ENCODE measurements at regions not wholly inside any gene's neighbourhood (a gene's known extent, or its start where the extent isn't known, plus 50 kb on each side); places are given as distances from the start of the nearest gene placed in this dataset.

DNA sequence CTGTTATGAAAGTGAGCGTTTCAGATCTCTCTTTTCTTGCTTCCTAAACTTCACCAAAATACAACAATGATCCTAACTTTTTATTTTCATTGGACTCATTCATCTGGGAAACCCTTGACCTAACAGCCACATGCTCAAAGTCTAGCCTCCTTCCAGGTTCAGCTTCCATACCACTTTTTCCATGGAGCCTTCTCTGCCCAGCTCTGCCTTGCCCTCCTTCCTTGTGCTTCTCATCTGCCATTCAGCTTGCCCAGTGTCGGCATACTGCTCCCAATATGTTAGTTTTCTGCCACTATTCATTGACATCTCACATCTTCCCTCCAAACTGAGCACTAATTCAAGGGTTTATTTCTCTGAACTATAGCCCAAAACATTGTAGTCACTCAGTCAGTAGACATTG lies 214.7 kb downstream of the RAD51AP2 start:
- peak; percentile 9 for DNase-seq (ENCODE audit: low spot score)

DNA sequence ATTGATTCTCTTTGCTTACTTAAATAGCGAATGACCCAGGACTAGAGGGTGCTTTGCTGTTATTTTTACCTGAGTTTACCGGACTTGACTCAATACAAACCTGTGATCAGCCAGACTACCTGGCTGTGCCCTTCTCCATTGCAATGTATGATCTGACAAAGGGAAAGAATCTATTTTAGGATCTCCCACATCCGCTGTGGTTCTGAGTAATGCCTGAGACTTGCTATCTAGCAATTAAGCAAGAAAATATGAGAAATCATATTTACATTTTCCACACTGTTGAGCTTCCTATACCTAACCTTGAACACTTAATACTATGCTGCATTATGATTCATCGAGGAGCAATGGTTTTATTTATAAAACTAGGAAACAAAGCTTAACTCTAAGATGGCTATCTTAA lies 215.2 kb downstream of the RAD51AP2 start:
- no peak for DNase-seq (ENCODE audit: low spot score)

- DNase-seq (ENCODE audit: low spot score): no peak
These were observed 216.0 kb downstream of the RAD51AP2 start for GRCh38 chr2:17302281-17302680.

DNA sequence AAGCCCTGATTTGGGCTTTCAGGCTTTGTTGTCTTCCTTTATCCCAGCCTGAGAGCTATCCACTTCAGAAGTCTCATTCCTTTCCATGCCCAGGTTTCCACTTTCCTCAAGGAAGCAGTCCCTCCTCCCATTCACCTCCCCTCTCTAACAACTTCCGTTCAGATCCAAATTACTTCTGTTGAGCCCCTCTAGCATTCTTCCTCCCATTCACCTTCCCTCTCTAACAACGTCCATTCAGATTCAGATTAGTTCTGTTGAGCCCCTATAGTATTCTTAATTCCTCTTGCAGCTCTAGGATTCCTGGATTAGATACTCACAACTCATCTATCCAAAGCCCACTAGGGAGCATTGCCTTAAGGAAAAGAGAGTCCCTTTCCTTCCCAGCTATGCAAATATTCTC lies 216.8 kb downstream of the RAD51AP2 start:
- DNase-seq (ENCODE audit: low spot score): no peak

GRCh38 chr2:17299891-17300540 lies 218.2 kb downstream of the RAD51AP2 start:
- peak; percentile 58 for DNase-seq (ENCODE audit: low spot score)

- DNase-seq (ENCODE audit: low spot score): peak; percentile 13
These were observed 219.8 kb downstream of the RAD51AP2 start for GRCh38 chr2:17298453-17298852.

GRCh38 chr2:17296686-17297085 lies 221.6 kb downstream of the RAD51AP2 start:
- no peak for DNase-seq (ENCODE audit: low spot score)

GRCh38 chr2:17289669-17290068 lies 228.6 kb downstream of the RAD51AP2 start:
- no peak for DNase-seq (ENCODE audit: low spot score)

- no peak for DNase-seq (ENCODE audit: low spot score)
These were observed 231.1 kb downstream of the RAD51AP2 start for GRCh38 chr2:17287183-17287582.

- DNase-seq (ENCODE audit: low spot score): no peak
These were observed 235.4 kb downstream of the RAD51AP2 start for GRCh38 chr2:17282826-17283225.

DNA sequence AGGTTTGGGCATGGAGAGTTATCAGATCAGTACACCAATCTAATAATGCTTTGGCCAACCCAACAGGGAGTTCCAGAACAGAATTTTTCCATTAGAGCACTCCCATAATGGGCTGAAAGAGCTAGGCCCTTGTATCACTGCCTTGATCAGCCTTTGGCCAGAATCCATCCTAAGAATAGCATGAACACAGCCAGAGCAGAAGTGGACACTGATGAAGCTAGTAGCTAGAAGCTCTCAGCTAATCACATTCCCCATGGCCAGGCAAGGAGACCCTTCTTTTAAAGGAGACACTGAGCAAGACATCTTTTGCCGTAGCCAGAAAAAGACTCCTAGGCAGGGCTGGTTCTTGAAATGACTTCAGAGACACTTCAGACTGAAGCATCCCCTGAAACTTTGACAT lies 236.0 kb downstream of the RAD51AP2 start:
- no peak for DNase-seq (ENCODE audit: low spot score)

DNA sequence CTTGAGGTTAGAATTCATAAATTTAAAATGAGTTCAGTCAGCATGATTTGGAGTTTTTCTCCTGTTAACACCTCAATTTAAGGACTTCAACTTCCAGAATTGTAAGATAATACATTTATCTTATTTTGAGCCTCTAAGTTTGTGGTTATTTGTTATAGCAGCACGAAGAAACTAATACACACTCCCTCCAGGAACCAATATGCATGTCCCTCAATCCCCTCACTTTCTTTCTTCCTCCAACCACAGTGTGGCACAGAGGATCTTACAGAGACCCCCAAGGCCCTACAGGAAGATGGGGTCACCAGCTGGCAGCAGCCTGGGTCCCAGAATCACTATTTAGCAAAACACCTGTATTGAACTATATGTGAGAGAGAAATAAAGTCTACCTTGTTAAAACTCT lies 242.0 kb downstream of the RAD51AP2 start:
- no peak for DNase-seq (ENCODE audit: low spot score)

- DNase-seq (ENCODE audit: low spot score): no peak
These were observed 245.4 kb downstream of the RAD51AP2 start for GRCh38 chr2:17272652-17273525.

DNA sequence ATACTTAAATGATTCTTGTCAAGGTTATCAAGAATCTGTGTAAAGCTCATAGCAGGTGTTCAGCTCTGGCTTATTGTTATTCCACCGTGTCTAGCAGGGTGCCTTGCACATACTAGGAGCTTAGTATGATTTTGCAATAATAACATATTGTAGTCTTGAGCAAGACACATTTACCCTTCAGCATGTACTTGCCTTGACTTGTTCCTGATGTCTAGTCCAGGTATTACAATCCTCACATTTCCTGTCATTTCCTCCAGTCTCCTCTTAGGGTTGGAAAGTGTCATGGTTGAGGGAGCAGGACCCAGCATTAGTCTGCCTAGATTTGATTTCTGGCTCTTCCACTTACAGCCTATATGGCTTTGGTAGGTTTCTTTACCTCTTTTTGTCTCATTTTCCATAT lies 246.1 kb downstream of the RAD51AP2 start:
- DNase-seq (ENCODE audit: low spot score): no peak

GRCh38 chr2:17271416-17271815 lies 246.8 kb downstream of the RAD51AP2 start:
- no peak for DNase-seq (ENCODE audit: low spot score)

- no peak for DNase-seq (ENCODE audit: low spot score)
These were observed 247.3 kb downstream of the RAD51AP2 start for GRCh38 chr2:17270894-17271293.

DNA sequence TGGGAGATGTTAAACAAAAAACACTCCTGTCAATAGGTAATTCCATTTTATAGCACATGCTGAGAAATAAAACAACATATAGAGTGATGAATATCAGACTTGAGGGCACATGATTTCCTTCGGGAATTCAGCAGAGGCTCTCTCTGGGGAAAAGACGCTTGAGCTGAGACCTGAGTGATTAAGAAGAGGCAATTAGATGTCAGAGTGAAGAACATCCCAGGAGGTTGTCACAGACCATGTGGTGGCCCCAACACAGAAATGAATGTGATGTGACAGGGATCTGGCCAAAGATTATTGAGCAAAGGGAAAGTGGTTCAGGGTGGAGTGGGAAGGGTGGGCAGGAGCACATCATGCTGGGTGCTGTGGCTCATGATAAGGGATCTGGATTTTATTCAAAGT lies 254.7 kb downstream of the RAD51AP2 start:
- DNase-seq (ENCODE audit: low spot score): no peak

DNA sequence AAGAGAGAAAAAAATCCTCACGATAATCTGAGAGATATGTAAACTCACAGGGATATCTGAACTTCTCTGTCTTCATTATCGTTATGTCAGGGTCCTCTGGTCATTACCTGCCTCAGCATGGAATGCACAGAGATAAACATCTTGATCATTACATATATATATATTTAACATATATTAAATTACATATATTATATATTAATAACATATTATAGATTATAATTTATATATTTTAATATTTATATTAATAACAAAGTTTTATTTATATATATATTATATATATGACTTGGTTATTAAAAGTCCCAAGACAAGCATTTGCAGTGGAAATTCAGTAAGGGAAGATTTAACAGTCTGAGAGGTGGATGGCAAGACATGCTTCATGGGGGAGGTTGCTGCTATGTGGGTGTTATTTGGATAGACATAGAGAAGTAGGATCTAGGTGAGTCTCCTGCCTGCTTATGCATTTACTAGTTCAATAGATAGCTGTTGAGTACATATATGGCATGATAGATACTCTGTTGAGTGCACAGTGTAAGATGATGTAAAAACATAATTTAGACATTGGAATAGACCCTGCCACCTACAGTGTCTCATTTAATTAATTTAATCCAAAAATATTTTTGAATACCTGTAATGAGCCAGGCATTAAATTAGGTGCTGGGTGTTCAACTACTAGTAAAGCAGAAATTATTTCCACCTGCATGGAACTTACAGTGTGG lies 255.2 kb downstream of the RAD51AP2 start:
- no peak for DNase-seq (ENCODE audit: low spot score)

GRCh38 chr2:17259613-17260012 lies 258.6 kb downstream of the RAD51AP2 start:
- no peak for DNase-seq (ENCODE audit: low spot score)

DNA sequence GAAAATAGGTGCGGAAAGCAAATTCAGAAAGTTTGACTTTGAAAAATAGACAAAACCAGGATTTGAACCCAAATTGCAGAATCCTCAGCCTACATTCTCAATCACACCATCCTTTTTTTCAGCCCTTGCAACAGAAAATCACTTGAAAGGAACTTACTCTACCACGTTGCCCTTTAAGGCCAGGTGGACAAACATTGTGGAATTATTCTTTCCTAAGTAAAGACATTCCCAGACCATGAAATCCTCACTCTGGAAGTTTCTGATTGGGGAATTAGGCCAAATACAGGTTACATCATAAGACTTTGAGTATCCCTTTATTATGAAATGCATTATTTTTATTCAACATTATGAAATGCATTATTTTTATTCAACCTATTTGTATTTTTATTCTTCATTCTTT lies 259.4 kb downstream of the RAD51AP2 start:
- DNase-seq (ENCODE audit: low spot score): no peak

DNA sequence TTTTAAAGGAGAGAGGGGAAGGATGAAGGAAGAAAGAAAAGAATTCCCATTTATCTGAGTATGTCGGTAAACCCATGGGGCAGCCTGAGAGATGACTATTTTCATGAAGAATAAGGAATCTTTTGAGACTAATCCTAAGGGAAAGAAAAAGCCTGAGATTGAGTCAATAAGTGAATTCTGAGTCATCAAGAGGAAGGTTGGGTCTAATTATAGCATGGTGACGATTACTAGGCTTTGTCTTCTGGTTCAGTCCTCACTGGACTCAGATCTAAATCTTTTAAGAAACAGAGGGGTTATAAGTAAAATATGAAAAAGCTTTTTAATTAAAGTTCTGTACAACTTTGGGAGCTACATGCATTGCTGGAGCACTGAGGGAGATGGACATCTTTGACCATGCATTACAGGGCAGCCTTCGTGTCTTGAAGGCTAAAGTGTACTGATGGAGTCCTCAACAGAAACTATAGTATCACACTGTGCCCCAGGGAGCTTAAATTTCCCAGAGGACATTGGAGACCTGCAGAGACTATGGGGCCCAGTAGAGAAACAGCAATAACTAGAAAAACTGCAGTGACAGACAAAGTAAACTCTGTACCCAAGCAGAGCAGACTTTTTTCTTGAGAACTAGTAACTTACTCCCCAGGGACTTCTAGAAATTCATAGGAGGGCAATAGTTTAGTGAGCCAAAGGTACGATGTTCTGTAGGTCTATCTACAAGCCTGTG lies 260.9 kb downstream of the RAD51AP2 start:
- no peak for DNase-seq (ENCODE audit: low spot score)

DNA sequence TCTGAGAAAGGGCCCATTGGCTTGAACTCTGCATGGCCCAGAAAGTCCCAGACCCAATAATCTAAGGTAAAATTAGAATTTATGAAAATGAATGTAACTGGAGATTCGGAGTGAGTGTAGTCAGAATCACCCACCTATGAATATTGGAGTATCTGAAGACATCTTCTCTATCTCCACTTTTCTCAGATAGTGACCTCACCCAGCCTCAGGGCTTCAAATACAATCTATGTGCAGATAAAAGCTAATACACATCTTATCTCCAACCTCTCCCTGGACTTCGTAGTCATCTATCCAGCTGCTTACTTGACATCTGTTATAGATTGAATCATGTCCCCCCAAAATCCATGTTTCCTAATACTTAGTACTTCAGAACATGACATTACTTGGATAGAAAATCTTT lies 263.2 kb downstream of the RAD51AP2 start:
- no peak for DNase-seq (ENCODE audit: low spot score)

Data from AG08396 (cell line).